SK-MEL-5 (cell line): ENCODE measurements at regions not wholly inside any gene's neighbourhood (a gene's known extent, or its start where the extent isn't known, plus 50 kb on each side); places are given as distances from the start of the nearest gene placed in this dataset.

ENCODE experiments used
- DNase-seq: peaks from one replicate; pipeline ENCODE4 v3.0.0-alpha.2; 2016; ENCODE audit warnings: low read depth, low spot score
- in situ Hi-C: cut with HindIII; loops from 2 replicates; pipeline ENCODE4 v1.10.0; 2016; ENCODE audit warnings: low sequenced_read_pairs, high pct_unique_total_duplicates, low pct_unique_long_range_greater_than_20kb

- in situ Hi-C loops = no loop called here
- DNase-seq = peak; percentile 14
Observed at GRCh38 chr9:28155067-28155466, 581.8 kb upstream of the C9orf72 start.

DNA sequence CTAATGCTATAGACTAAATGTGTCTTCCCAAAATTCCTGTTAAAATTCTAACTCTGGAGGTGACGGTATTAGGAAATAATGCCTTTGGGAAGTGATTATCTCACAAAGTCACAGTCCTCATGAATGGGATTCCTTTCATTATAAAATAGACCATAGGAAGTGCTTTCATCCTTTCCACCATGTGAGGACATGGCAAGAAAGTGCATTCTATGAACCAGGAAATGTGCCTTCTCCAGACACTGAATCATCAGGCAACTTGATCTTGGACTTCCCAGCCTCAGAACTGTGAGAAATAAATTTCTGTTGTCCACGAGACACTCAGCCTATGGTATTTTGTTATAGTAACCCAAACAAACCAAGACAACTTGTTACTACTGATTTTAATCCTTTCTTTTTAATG lies 582.4 kb upstream of the C9orf72 start:
- no peak for DNase-seq
- in situ Hi-C loops = no loop called here

DNA sequence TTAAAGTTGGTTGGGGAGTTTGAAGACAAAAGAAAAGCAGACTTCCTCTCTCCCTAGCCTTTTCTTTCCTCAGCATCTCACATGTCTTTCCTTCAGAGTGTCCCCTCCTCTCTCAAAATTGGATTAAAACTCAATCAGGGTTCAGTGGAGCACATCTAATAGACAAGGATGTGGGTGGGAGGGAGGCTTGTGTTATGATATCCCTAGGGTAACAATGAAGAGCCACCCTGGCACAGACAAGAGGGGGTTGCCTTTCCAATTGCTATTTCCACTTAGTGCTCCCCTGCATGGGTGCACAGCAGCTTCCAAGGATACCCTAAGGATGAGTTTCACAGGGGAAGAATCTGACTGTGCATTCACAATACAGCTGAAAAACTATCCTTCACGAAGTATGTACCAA lies 585.2 kb upstream of the C9orf72 start:
- no peak for DNase-seq
- in situ Hi-C loops = no loop called here

DNA sequence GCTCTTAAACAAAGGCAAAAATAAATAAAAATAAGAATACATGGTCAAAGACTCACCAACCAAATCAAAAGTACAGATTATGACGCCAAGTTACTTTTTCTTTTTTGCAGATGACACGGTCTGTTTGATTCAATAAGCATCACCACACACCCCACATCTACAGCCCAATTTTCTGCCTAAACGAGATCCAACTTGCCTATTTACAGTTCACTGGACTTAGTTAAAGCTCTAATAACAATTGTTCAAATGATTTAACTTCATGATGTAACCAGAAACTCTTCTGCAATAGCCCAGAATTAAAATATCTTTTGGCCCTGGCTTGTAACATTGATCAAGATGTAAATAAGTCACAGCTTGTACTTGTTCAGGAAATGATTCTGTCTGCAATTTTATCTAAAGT lies 590.3 kb upstream of the C9orf72 start:
- in situ Hi-C loops = no loop called here
- DNase-seq = no peak

DNA sequence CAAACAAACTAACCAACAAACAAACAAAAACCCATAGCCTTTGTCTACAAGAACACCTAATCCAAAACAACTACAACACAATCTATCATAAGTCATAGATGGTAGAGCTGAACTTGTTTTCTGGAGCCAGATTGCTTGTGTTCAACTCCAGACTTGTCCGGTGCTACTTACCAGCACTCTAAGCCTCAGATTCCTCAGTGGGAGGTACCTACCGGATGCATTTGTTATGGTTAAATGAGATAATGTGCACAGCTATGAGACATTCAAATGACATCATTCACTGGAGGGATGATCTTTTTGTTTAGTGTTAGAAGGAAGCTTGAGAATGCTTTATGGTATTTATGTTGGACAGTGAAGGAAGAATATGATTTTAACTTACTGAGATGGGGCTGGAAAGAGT lies 592.9 kb upstream of the C9orf72 start:
- in situ Hi-C loops = no loop called here
- DNase-seq = no peak

GRCh38 chr9:28177142-28177541 lies 603.9 kb upstream of the C9orf72 start:
- in situ Hi-C loops = no loop called here
- no peak for DNase-seq

DNA sequence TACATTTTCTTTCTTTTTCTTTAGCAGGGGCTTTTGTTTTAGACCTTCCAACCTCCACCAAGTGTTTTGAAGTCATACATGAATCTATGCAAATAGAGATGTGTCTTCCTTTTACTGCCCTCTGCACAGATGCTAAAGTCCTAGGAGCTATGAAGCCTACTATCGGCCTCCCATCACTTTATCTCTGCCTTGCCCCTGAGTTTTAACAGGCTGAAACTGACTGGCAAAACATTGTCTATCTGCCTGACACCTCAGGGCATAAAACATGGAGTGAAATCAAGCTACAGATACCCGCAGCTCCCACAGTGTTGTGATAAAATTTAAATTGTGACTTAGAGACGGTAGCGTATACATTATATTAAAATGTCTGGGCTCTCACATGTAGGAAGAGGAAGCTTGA lies 604.6 kb upstream of the C9orf72 start:
- no peak for DNase-seq

GRCh38 chr9:28179893-28180292 lies 606.6 kb upstream of the C9orf72 start:
- in situ Hi-C loops = no loop called here
- DNase-seq = no peak

More for the DNA sequence above, 604.6 kb upstream of the C9orf72 start:
- in situ Hi-C loops = no loop called here

DNA sequence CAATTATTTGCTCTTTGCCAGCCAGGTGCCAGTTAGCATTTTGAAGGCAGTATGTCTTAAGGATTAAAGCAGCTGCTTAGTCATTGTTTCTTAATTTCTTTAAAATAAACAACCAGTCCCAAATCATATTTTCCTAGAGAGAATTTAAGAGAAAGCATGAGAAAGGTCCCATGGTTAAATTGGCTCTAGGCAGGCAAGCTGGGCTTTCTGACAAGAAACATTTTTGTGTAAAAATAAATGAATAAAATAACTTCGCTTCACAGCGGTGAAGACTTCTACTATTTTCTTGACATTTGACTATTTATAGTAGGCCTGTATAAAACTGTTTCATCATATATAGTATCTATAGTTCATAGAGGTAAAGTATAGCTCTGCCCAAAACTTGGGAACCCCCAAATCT lies 617.7 kb upstream of the C9orf72 start:
- in situ Hi-C loops = no loop called here
- DNase-seq = no peak

DNA sequence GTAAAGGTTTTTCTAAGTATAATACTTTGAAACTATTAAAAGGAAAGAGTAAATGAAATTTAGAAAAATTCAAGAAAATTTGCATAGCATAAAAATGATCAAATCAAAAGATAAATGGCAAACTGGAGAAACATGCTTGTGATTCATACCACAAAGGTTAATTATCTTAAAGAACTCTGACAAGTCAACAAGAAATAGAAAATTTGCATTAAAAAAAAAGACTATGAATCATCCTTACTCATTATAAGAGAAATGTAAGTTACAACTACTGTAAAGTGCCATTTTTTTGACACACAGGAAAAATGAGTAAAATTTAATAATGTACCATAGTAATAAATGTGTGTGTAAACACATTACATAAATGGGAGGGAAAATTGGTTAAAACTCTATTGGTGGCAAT lies 624.4 kb upstream of the C9orf72 start:
- no peak for DNase-seq
- in situ Hi-C loops = no loop called here

GRCh38 chr9:28203036-28203435 lies 629.8 kb upstream of the C9orf72 start:
- in situ Hi-C loops = no loop called here
- no peak for DNase-seq

- no peak for DNase-seq
- in situ Hi-C loops = no loop called here
Observed at GRCh38 chr9:28206280-28206679, 633.0 kb upstream of the C9orf72 start.

GRCh38 chr9:28207657-28208056 lies 634.4 kb upstream of the C9orf72 start:
- in situ Hi-C loops = no loop called here
- DNase-seq = no peak

DNA sequence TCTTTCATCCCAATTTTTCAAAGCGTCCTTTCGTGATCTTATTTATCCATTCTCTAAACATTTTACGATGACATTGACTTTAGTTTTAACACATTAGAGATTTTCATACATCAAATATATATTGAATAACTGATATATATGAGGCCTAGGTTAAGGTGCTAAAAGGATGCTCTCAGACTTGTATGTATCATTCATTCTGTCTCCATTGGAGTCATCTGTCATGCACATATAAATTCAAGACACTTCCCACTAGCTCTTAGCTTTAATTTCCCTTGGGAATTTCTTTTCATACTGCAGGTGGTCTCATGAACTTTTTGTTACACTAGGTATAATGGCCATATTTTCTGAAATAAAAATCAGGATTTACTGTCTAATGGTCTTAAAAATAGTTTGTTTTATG lies 635.8 kb upstream of the C9orf72 start:
- no peak for DNase-seq
- in situ Hi-C loops = no loop called here

DNA sequence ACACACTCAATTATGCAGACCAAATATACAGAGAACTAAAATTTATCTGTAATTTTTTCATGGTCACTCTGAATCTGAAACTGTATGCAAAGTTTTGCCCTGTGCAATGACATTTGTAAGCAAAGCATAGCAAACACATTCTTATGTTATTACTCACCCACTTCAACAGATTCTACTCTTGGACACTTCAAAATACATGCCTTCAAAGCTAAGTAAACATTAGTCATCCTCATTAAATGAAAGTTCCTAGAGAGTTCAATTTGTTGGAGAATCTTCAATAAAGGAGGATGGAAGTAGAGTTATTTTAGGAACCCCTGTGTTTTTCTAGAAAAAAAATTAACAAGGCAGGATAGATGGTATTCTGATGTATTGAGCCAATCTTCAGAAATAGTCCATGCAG lies 639.7 kb upstream of the C9orf72 start:
- in situ Hi-C loops = no loop called here
- DNase-seq = no peak

GRCh38 chr9:28215536-28216299 lies 642.4 kb upstream of the C9orf72 start:
- in situ Hi-C loops = no loop called here
- DNase-seq = no peak

DNA sequence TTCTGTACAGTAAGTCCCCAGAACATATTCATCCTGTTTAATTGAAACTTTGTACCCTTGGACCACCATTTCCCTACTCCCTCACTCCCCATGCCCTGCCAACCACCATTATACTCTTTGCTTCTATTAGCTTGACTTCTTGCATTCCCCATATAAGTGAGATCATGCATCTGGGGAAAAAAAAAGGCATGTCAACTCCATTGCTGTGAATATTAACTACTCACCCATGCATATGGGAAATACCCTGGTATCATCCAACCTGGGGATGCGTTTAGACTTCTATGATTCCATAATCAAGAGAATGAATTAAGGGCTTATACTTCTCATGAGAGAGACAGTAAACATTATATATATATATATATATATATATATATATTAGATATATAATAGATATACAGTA lies 659.4 kb upstream of the C9orf72 start:
- in situ Hi-C loops = no loop called here
- no peak for DNase-seq

DNA sequence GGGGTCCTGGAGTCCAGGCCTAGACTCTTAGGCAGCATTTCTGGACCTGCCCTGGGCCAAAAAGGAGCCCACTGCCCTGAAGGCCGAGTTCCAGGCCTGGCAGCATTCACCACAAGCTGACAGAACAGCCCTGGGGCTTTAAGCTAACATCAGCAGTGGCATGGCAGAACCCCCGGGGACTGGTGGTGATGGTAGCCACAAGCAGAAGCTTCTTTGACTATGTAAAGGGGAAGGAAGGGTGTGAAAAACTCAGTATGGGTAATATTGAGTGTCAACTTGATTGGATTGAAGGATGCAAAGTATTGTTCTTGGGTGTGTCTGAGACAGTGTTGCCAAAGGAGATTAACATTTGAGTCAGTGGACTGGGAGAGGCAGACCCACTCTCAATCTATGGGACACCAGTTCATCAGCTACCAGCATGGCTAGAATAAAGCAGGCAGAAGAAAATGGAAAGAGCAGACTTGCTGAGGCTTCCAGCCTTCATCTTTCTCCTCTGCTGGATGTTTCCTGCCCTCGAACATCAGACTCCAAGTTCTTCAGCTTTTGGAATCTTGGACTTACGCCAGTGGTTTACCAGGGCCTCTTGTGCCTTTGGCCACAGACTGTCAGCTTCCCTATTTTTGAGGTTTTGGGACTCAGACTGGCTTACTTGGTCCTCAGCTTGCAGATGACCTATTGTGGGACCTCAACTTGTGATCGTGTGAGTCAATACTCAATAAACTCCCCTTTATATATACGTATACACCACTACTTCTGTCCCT lies 661.0 kb upstream of the C9orf72 start:
- in situ Hi-C loops = no loop called here
- no peak for DNase-seq

DNA sequence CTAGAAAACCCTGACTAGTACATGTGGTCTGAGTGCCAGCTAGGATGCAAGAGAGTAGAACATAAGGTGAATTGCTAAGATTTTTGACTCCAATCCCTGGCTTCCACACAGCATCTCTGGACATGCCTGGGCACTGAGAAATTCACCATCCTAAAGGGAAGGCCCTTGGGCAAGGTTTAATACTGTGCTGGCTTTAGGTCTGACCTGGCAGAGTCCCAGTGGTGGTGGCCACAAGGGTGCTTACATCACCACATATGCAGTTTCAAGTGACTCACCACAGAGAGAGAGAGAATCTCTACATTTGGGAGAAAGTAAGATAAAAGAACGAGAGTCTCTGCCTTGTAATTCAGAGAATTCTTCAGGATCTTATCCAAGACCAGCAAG lies 661.6 kb upstream of the C9orf72 start:
- DNase-seq = no peak
- in situ Hi-C loops = no loop called here
